ENCODE measurements at regions not wholly inside any gene's neighbourhood (a gene's known extent, or its start where the extent isn't known, plus 50 kb on each side); places are given as distances from the start of the nearest gene placed in this dataset.

DNA sequence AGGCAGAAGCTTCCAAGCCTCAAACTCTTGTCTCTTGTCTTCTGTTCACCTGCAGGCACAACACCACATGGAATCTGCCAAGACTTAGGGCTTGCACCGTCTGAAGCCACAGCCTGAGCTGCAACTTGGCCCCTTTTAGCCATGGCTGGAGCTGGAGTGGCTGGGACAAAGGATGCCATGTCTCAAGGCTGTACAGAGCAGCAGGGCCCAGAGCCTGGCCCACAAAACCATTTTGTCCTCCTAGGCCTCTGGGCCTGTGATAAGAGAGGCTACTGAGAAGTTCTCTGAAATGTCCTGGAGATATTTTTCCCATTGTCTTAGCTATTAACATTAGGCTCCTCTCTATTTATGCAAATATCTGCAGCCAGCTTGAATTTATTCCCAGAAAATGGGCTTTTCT, 330.8 kb downstream of the DTWD2 start:
- ATAC-seq = no peak
- no peak overlapping the region for H3K27ac Mint-ChIP-seq
- no peak overlapping the region for H2AFZ ChIP-seq
- peaks cover 15% of the 10 kb centered on the region for H3K36me3 ChIP-seq (ENCODE audit: insufficient read depth)
- H3K27ac ChIP-seq (ENCODE audit: low read depth) = no peak overlapping the region
- no peaks in the 10 kb centered on the region for H3K4me1 Mint-ChIP-seq
- peaks cover 38% of the 10 kb centered on the region for H3K36me3 Mint-ChIP-seq (ENCODE audit: low read depth)
- no peak overlapping the region for H3K4me3 ChIP-seq
- H3K9me3 Mint-ChIP-seq = peaks cover 62% of the 10 kb centered on the region
- no peaks in the 10 kb centered on the region for H3F3A ChIP-seq (replicated peaks; ENCODE audit: low read depth)
- peaks cover 4% of the 10 kb centered on the region for H3K27me3 Mint-ChIP-seq (ENCODE audit: insufficient read depth, low read depth, poor library complexity)
- H3K4me3 Mint-ChIP-seq = no peak overlapping the region
- no peaks in the 10 kb centered on the region for H3K79me2 ChIP-seq (replicated peaks; ENCODE audit: insufficient read depth)
- no peaks in the 10 kb centered on the region for H4K20me1 ChIP-seq (replicated peaks; ENCODE audit: insufficient read depth)
- H3K27me3 ChIP-seq (ENCODE audit: insufficient read depth) = no peaks in the 10 kb centered on the region
- no peaks in the 10 kb centered on the region for H3K9me2 ChIP-seq (ENCODE audit: insufficient read depth)
- DNase-seq (ENCODE audit: low spot score) = no peak
- no peak overlapping the region for H3K4me2 ChIP-seq
- H3K4me1 ChIP-seq (ENCODE audit: insufficient read depth) = no peaks in the 10 kb centered on the region
- TF ChIP-seq, protein P1, sequence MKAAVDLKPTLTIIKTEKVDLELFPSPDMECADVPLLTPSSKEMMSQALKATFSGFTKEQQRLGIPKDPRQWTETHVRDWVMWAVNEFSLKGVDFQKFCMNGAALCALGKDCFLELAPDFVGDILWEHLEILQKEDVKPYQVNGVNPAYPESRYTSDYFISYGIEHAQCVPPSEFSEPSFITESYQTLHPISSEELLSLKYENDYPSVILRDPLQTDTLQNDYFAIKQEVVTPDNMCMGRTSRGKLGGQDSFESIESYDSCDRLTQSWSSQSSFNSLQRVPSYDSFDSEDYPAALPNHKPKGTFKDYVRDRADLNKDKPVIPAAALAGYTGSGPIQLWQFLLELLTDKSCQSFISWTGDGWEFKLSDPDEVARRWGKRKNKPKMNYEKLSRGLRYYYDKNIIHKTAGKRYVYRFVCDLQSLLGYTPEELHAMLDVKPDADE (IDR thresholded peaks at IDR 0.05) = no peak
- no peak for TF ChIP-seq ZNF331 (CRISPR knock-in tag; IDR thresholded peaks at IDR 0.05; ENCODE audit: low read depth)
- no peak for TF ChIP-seq EZH2 (IDR thresholded peaks at IDR 0.05; ENCODE audit: low read depth, unreplicated experiment)
- TF ChIP-seq EZH2phosphoT487 (IDR thresholded peaks at IDR 0.05; ENCODE audit: unreplicated experiment) = no peak
- no peak for TF ChIP-seq REST (IDR thresholded peaks at IDR 0.05; ENCODE audit: unreplicated experiment)
- no peak for TF ChIP-seq NANOG (IDR thresholded peaks at IDR 0.05; ENCODE audit: borderline replicate concordance)
- TF ChIP-seq STAT1 (IDR thresholded peaks at IDR 0.05; ENCODE audit: unreplicated experiment) = no peak
- TF ChIP-seq ZNF114 (CRISPR knock-in tag; IDR thresholded peaks at IDR 0.05) = no peak
- no peak for TF ChIP-seq CREB1 (CRISPR knock-in tag; IDR thresholded peaks at IDR 0.05; ENCODE audit: low read depth)
- TF ChIP-seq, protein P2, sequence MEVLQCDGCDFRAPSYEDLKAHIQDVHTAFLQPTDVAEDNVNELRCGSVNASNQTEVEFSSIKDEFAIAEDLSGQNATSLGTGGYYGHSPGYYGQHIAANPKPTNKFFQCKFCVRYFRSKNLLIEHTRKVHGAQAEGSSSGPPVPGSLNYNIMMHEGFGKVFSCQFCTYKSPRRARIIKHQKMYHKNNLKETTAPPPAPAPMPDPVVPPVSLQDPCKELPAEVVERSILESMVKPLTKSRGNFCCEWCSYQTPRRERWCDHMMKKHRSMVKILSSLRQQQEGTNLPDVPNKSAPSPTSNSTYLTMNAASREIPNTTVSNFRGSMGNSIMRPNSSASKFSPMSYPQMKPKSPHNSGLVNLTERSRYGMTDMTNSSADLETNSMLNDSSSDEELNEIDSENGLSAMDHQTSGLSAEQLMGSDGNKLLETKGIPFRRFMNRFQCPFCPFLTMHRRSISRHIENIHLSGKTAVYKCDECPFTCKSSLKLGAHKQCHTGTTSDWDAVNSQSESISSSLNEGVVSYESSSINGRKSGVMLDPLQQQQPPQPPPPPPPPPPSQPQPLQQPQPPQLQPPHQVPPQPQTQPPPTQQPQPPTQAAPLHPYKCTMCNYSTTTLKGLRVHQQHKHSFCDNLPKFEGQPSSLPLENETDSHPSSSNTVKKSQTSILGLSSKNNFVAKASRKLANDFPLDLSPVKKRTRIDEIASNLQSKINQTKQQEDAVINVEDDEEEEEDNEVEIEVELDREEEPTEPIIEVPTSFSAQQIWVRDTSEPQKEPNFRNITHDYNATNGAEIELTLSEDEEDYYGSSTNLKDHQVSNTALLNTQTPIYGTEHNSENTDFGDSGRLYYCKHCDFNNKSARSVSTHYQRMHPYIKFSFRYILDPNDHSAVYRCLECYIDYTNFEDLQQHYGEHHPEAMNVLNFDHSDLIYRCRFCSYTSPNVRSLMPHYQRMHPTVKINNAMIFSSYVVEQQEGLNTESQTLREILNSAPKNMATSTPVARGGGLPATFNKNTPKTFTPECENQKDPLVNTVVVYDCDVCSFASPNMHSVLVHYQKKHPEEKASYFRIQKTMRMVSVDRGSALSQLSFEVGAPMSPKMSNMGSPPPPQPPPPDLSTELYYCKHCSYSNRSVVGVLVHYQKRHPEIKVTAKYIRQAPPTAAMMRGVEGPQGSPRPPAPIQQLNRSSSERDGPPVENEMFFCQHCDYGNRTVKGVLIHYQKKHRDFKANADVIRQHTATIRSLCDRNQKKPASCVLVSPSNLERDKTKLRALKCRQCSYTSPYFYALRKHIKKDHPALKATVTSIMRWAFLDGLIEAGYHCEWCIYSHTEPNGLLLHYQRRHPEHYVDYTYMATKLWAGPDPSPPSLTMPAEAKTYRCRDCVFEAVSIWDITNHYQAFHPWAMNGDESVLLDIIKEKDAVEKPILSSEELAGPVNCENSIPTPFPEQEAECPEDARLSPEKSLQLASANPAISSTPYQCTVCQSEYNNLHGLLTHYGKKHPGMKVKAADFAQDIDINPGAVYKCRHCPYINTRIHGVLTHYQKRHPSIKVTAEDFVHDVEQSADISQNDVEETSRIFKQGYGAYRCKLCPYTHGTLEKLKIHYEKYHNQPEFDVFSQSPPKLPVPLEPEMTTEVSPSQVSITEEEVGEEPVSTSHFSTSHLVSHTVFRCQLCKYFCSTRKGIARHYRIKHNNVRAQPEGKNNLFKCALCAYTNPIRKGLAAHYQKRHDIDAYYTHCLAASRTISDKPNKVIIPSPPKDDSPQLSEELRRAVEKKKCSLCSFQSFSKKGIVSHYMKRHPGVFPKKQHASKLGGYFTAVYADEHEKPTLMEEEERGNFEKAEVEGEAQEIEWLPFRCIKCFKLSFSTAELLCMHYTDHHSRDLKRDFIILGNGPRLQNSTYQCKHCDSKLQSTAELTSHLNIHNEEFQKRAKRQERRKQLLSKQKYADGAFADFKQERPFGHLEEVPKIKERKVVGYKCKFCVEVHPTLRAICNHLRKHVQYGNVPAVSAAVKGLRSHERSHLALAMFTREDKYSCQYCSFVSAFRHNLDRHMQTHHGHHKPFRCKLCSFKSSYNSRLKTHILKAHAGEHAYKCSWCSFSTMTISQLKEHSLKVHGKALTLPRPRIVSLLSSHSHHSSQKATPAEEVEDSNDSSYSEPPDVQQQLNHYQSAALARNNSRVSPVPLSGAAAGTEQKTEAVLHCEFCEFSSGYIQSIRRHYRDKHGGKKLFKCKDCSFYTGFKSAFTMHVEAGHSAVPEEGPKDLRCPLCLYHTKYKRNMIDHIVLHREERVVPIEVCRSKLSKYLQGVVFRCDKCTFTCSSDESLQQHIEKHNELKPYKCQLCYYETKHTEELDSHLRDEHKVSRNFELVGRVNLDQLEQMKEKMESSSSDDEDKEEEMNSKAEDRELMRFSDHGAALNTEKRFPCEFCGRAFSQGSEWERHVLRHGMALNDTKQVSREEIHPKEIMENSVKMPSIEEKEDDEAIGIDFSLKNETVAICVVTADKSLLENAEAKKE (CRISPR knock-in tag; IDR thresholded peaks at IDR 0.05) = no peak
- no peak for TF ChIP-seq POLR2AphosphoS5 (IDR thresholded peaks at IDR 0.05; ENCODE audit: low read depth)
- TF ChIP-seq CTCF (conservative IDR thresholded peaks at IDR 0.05; ENCODE audit: low read depth in 2 of 2) = no peak
- TF ChIP-seq JUNB (IDR thresholded peaks at IDR 0.05; ENCODE audit: unreplicated experiment) = no peak

Measured in GM23338 (cell line).